NCI-H82 treated with DMSO at 0.1 percent for 48 hours (cell line): ENCODE measurements at regions not wholly inside any gene's neighbourhood (a gene's known extent, or its start where the extent isn't known, plus 50 kb on each side); places are given as distances from the start of the nearest gene placed in this dataset.
"Not testable (repeated sequence)": the region's sequence is repeated elsewhere in the genome, so short reads cannot be mapped to it uniquely, and the experiment has no call there.

ENCODE experiments used
- DNase-seq: peaks from one replicate; lab custom pipeline; 2025; ENCODE audit not compliant: unreplicated experiment; lab: John Stamatoyannopoulos, UW

DNA sequence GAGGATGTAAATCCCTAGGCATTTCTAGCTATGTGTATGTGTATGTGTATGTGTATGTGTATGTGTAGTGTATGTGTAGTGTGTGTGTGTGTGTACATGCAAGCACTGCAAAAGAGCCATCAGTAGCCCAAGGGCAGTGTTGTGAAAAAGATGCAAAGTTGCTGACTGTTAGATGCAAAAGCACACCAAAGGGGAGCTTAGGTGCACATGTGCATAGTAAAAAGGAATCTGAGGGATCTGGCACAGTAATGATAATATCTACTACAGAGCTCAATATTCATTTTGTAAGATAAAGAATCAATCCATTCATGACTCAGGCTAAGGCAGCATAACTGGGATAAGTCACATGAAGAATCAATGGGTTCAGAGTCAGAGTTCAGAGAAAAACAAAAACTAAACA lies 80.2 kb downstream of the TMEM47 start:
- no peak for DNase-seq

DNA sequence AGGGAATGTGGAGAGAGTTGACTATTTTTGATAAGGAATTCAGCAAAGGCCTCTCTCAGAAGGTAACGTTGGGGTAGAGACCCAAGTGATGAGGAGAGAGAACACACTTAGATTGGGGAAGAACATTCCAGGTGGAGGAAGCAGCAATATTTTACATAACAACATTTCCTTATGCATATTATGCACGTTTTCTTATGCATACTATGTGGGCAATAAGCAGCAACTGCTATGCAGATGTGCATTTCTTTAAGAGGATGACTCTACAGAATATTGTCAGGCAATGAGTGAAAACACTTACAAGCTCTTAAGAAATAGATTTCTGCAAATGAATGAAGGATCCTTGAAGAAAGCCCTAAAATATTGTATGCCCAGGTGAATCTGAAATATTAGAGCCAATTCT lies 91.1 kb downstream of the TMEM47 start:
- no peak for DNase-seq

DNA sequence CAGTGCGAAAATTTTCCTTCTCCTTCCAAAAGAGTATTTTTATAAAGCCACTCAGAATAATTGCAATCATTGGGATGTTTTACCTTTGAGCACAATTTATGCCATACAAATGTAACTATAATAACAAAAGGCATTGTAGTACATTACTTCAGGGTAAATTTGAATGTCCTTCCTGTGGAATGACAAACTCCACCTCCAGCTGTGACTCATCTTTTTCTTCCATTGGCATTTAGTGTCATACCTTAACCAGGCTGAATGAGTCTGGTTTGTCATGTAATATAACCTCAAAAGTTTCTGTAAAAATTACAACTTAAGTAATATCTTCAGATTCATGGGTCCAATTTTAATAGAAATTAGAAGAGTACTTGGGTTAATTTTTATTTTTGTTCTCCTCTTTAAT lies 93.3 kb downstream of the TMEM47 start:
- no peak for DNase-seq

- no peak for DNase-seq
These were observed 94.0 kb downstream of the TMEM47 start for GRCh38 chrX:34563061-34563460.

DNA sequence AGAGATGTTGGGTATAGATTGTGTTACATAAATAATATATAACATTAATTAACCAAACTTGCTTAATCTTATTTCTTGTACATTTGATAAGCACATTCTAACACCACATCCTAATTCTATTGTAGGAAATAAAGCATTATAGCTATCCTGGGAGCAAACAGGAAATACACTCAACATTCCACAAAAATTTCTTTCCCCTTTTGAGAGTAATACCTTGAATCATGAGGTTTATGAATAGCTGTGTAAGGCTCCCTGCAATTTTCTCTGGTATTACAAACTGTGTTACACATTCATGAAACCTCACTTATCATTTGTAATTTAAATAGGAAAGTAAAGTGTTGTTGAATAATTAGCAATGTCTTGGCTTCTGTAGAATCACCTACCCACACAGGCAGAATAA lies 95.1 kb downstream of the TMEM47 start:
- no peak for DNase-seq

DNA sequence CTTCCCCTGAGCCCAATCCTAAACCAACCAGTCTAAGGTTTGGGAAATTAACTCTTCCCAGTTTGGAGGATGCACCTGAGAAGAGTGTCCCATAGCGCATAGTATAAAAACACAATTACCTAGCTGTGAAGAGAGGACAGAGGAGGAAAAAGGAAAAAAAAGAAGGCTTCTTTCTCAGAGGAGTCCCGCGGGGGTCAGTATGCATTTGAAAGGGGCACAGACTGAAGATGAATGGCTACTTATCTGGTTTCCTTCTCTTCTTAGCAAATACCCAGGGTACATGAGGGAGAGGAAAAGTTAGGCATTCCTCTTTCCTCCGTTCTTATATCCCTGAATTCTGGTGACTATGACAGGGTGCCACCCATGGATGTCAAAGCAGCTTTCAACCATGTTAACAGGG lies 96.9 kb downstream of the TMEM47 start:
- no peak for DNase-seq

- no peak for DNase-seq
These were observed 97.8 kb downstream of the TMEM47 start for GRCh38 chrX:34559325-34559724.

- DNase-seq: no peak
These were observed 99.4 kb downstream of the TMEM47 start for GRCh38 chrX:34557733-34558132.

DNA sequence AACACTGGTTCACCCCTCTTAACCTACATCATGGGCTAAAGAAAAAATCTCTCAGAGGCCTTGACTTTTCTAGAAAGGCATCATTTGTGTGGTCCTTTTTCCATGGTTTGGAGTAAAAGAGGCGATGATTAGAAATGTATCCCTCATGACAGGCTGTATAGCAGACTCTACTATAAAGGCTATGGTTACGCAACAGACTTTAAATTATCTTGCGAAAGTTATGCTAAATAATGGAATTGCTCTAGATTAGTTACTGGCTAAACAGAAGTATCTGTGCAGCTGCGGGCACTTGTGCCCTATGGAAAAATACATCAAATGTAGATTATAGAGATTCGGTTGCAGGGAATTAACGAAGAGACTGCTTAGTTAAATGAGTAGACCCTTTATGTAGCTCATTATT lies 101.6 kb downstream of the TMEM47 start:
- no peak for DNase-seq

DNA sequence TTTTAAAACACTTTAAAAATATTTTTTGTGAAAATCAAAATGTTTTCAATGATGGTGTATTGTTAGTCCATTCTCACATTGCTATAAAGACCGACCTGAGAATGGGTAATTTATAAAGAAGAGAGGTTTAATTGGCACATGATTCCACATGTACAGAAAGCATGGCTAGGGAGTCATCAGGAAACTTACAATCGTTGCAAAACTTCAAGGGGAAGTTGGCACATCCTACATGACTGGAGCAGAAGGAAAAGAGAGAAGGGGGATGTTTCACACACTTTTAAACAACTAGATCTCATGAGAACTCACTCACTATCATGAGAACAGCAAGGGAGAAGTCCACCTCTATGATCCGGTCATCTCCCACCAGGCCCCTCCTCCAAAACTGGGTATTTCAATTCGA lies 110.7 kb downstream of the TMEM47 start:
- no peak for DNase-seq

GRCh38 chrX:34528081-34528480 lies 129.0 kb downstream of the TMEM47 start:
- no peak for DNase-seq

GRCh38 chrX:34521563-34521962 lies 135.5 kb downstream of the TMEM47 start:
- no peak for DNase-seq

DNA sequence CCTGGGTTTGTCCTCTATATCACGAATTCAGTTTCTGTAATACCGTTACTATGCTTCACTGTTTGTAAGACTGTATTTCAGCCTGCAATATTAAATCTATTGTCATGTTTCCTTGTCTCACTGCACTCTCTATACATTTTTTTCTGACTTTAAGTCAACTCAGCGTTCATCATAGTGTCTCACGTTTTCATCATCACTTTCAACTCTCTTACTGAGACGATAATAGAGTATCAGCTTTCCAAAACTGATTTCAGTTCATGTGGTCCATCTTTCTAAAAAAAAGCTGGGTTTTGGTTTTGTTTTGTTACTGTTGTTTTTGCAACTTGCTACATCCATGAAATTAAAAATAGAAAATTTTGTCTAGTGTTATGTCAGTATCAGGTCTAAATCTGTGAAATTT lies 147.7 kb downstream of the TMEM47 start:
- DNase-seq: no peak

DNA sequence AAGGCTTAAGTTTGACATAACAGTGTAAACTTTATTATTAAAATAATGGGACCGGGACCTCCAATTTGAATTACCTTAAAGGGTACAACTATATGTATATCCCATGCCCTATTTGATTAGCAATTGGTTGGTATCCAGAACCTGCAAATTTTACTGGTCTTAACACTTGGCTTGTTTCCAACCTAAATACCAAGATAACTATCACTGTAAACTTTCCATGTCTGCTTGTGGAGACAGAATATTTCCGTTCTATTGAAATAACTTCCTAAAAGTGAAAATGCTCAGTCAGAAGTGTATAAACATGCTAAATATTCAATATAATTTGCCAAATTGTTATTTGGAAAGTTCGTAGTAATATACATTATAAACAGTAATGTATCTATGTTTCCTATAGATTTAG lies 154.0 kb downstream of the TMEM47 start:
- no peak for DNase-seq

GRCh38 chrX:34493086-34493485 lies 164.0 kb downstream of the TMEM47 start:
- no peak for DNase-seq

DNA sequence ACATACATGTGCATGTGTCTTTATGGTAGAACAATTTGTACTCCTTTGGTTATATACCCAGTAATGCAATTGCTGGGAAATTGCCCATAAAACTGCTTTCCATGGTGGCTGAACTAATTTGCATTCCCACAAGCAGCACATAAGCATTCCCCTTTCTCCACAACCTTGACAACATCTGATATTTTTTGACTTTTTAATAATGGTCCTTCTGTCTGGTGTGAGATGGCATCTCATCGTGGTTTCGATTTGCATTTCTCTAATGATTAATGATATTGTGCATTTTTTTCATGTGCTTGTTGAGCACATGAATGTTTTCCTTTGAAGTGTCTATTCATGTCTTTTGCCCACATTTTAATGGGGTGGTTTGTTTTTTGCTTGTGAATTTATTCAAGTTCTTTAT lies 166.0 kb downstream of the TMEM47 start:
- DNase-seq: no peak

GRCh38 chrX:34487364-34487763 lies 169.7 kb downstream of the TMEM47 start:
- DNase-seq: no peak

- no peak for DNase-seq
These were observed 173.1 kb downstream of the TMEM47 start for GRCh38 chrX:34483980-34484379.

GRCh38 chrX:34470507-34470906 lies 186.6 kb downstream of the TMEM47 start:
- DNase-seq: no peak

DNA sequence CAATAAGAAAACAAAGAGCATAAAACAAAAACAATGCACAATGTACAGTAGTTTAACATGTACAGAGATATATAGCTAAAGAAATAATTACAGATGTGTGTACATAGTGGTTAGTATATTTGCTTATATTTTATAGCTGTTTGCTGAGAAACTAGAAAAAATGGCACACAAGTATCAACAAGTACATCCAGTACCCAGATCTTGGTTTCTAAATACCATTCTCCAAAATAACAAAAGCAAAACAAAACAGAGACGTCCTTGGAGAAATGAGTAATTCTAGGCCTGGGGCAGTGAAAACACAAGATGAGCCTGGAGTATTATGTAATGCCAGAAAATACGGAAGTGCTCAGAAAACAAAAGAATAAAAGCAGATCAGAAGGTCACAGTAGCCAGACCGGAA lies 189.6 kb downstream of the TMEM47 start:
- no peak for DNase-seq

GRCh38 chrX:34463220-34463619 lies 193.9 kb downstream of the TMEM47 start:
- not testable (repeated sequence) for DNase-seq

DNA sequence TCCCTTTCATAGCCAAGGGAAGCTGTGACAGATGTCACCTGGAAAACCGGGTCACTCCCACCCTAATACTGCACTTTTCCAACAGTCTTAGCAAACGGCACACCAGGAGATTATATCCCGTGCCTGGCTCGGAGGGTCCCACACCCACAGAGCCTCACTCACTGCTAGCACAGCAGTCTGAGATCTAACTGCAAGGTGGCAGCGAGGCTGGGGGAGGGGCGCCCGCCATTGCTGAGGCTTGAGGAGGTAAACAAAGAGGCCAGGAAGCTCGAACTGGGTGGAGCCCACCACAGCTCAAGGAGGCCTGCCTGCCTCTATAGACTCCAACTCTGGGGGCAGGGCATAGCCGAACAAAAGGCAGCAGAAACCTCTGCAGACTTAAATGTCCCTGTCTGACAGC lies 199.2 kb downstream of the TMEM47 start:
- not testable (repeated sequence) for DNase-seq

- no peak for DNase-seq
These were observed 219.5 kb downstream of the TMEM47 start for GRCh38 chrX:34437586-34437985.

DNA sequence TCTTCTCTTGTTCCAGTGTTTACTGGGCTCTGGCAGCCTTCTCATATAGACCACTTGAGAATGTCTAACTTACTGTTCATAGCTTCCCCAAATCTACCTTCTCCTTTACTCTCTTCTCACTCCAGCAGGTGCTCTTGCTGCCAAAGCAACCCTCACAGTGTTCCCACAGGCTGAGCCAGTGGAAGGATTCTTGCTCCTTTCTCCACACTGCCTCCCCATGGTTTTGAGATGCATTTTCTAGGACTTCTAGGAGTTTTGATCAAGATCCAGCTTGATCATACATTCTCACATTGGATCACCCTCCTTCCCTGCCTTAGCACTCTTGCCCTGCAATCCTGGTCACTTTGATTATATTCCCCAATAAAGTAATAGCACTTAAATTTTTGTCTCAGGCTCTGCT lies 230.8 kb downstream of the TMEM47 start:
- no peak for DNase-seq
